HUES64 (cell line): ENCODE measurements at regions not wholly inside any gene's neighbourhood (a gene's known extent, or its start where the extent isn't known, plus 50 kb on each side); places are given as distances from the start of the nearest gene placed in this dataset.

Experiments used
- H3K27ac ChIP-seq: 2 replicates; pipeline ENCODE4 v1.7.0; 2013; ENCODE audit warnings: low read depth, low read length, inconsistent platforms
- H3K27me3 ChIP-seq: 2 replicates; pipeline ENCODE4 v1.6.1; 2013; ENCODE audit warnings: mild to moderate bottlenecking, low read length; ENCODE audit not compliant: insufficient read depth
- H3K36me3 ChIP-seq: 2 replicates; pipeline ENCODE4 v1.6.1; 2013; ENCODE audit warnings: mild to moderate bottlenecking, low read length; ENCODE audit not compliant: insufficient read depth
- H3K4me1 ChIP-seq: 2 replicates; pipeline ENCODE4 v1.6.1; 2013; ENCODE audit warnings: mild to moderate bottlenecking, low read length, moderate library complexity; ENCODE audit not compliant: insufficient read depth
- H3K4me3 ChIP-seq: 2 replicates; pipeline ENCODE4 v1.5.1; 2013; ENCODE audit warnings: mild to moderate bottlenecking, low read length, moderate library complexity
- H3K9ac ChIP-seq: 2 replicates; pipeline ENCODE4 v1.6.1; 2013; ENCODE audit warnings: mild to moderate bottlenecking, low read depth, low read length
- H3K9me3 ChIP-seq: 2 replicates; pipeline ENCODE4 v1.6.1; 2013; ENCODE audit warnings: low read depth, low read length; ENCODE audit not compliant: insufficient read depth
- WGBS: fragments of 150-250, 120-280 bp; methylation state at CpG from one replicate; pipeline ENCODE4 v1.1.7; 2013; ENCODE audit warnings: missing lambda C conversion rate; 5-methylcytosine and 5-hydroxymethylcytosine counted together

- 98% methylated on average over 4 of the region's 4 CpGs for WGBS
- Histone ChIP-seq H3K9me3 (peaks cover 23% of the 10 kb centered on the region; the same call in 1 of the 2 replicates), H3K9ac (no peak overlapping the region), H3K27me3 (no peaks in the 10 kb centered on the region), H3K27ac (no peak overlapping the region), H3K36me3 (no peaks in the 10 kb centered on the region), H3K4me3 (no peak overlapping the region), H3K4me1 (no peaks in the 10 kb centered on the region)
Measured at GRCh38 chr13:103935117-103935516, 868.9 kb upstream of the SLC10A2 start.

- Histone ChIP-seq H3K36me3 (no peaks in the 10 kb centered on the region), H3K4me1 (no peaks in the 10 kb centered on the region), H3K27me3 (no peaks in the 10 kb centered on the region), H3K4me3 (no peak overlapping the region), H3K9me3 (peaks cover 23% of the 10 kb centered on the region; the same call in 1 of the 2 replicates), H3K27ac (no peak overlapping the region), H3K9ac (no peak overlapping the region)
- WGBS, result 97% methylated on average over 11 of the region's 12 CpGs
Measured at GRCh38 chr13:103931885-103932284, 865.7 kb upstream of the SLC10A2 start.

- 91% methylated on average over 3 of the region's 3 CpGs for WGBS
- no peak overlapping the region for H3K27ac ChIP-seq
- H3K4me3 ChIP-seq, result no peak overlapping the region
- no peaks in the 10 kb centered on the region for H3K27me3 ChIP-seq
- peaks cover 19% of the 10 kb centered on the region; the same call in 1 of the 2 replicates for H3K9me3 ChIP-seq
- H3K9ac ChIP-seq, result no peak overlapping the region
- no peaks in the 10 kb centered on the region for H3K4me1 ChIP-seq
- no peaks in the 10 kb centered on the region for H3K36me3 ChIP-seq
Measured at GRCh38 chr13:103931331-103931845, 865.2 kb upstream of the SLC10A2 start.

GRCh38 chr13:103926118-103926517 lies 859.9 kb upstream of the SLC10A2 start:
- Histone ChIP-seq H3K9me3 (no peaks in the 10 kb centered on the region), H3K4me1 (0 out of 2 replicates have a peak, but pooled peaks cover 5% of the 10 kb centered on the region), H3K4me3 (no peak overlapping the region), H3K36me3 (no peaks in the 10 kb centered on the region), H3K9ac (no peak overlapping the region), H3K27ac (no peak overlapping the region), H3K27me3 (no peaks in the 10 kb centered on the region)
- 75% methylated on average over 3 of the region's 3 CpGs for WGBS

GRCh38 chr13:103908911-103909310 lies 842.7 kb upstream of the SLC10A2 start:
- Histone ChIP-seq H3K9ac (no peak overlapping the region), H3K27me3 (no peaks in the 10 kb centered on the region), H3K4me1 (no peaks in the 10 kb centered on the region), H3K27ac (no peak overlapping the region), H3K9me3 (no peaks in the 10 kb centered on the region), H3K4me3 (no peak overlapping the region), H3K36me3 (no peaks in the 10 kb centered on the region)
- 95% methylated on average over 1 of the region's 1 CpG for WGBS

GRCh38 chr13:103908274-103908673 lies 842.1 kb upstream of the SLC10A2 start:
- H3K4me1 ChIP-seq, result no peaks in the 10 kb centered on the region
- no peaks in the 10 kb centered on the region for H3K9me3 ChIP-seq
- no peaks in the 10 kb centered on the region for H3K27me3 ChIP-seq
- no peak overlapping the region for H3K9ac ChIP-seq
- no peaks in the 10 kb centered on the region for H3K36me3 ChIP-seq
- WGBS, result 88% methylated on average over 3 of the region's 5 CpGs
- H3K4me3 ChIP-seq, result no peak overlapping the region
- no peak overlapping the region for H3K27ac ChIP-seq

- Histone ChIP-seq H3K4me3 (no peak overlapping the region), H3K27me3 (no peaks in the 10 kb centered on the region), H3K36me3 (no peaks in the 10 kb centered on the region), H3K9me3 (no peaks in the 10 kb centered on the region), H3K9ac (no peak overlapping the region), H3K4me1 (no peaks in the 10 kb centered on the region), H3K27ac (no peak overlapping the region)
- 100% methylated on average over 3 of the region's 4 CpGs for WGBS
Measured at GRCh38 chr13:103903790-103904189, 837.6 kb upstream of the SLC10A2 start.

- Histone ChIP-seq H3K9me3 (no peaks in the 10 kb centered on the region), H3K4me1 (no peaks in the 10 kb centered on the region), H3K36me3 (no peaks in the 10 kb centered on the region), H3K27me3 (no peaks in the 10 kb centered on the region), H3K9ac (no peak overlapping the region), H3K4me3 (no peak overlapping the region), H3K27ac (no peak overlapping the region)
- WGBS, result 93% methylated on average over 2 of the region's 2 CpGs
Measured at GRCh38 chr13:103898481-103898880, 832.3 kb upstream of the SLC10A2 start.

GRCh38 chr13:103895835-103896531 lies 829.8 kb upstream of the SLC10A2 start:
- H3K4me1 ChIP-seq, result no peaks in the 10 kb centered on the region
- WGBS, result no CpG with 5 or more reads among the region's 1 CpG
- no peaks in the 10 kb centered on the region for H3K27me3 ChIP-seq
- H3K4me3 ChIP-seq, result no peak overlapping the region
- H3K9me3 ChIP-seq, result no peaks in the 10 kb centered on the region
- H3K27ac ChIP-seq, result no peak overlapping the region
- H3K9ac ChIP-seq, result no peak overlapping the region
- no peaks in the 10 kb centered on the region for H3K36me3 ChIP-seq

- no peak overlapping the region for H3K9ac ChIP-seq
- H3K4me3 ChIP-seq, result no peak overlapping the region
- no peak overlapping the region for H3K27ac ChIP-seq
- no peaks in the 10 kb centered on the region for H3K36me3 ChIP-seq
- no peaks in the 10 kb centered on the region for H3K4me1 ChIP-seq
- no peaks in the 10 kb centered on the region for H3K9me3 ChIP-seq
- H3K27me3 ChIP-seq, result no peaks in the 10 kb centered on the region
- WGBS, result 95% methylated on average over 5 of the region's 5 CpGs
Measured at GRCh38 chr13:103894626-103895025, 828.4 kb upstream of the SLC10A2 start.

GRCh38 chr13:103884101-103884723 lies 818.0 kb upstream of the SLC10A2 start:
- H3K27me3 ChIP-seq, result no peaks in the 10 kb centered on the region
- WGBS, result 91% methylated on average over 4 of the region's 7 CpGs

More at GRCh38 chr13:103884101-103884723, 818.0 kb upstream of the SLC10A2 start:
- Histone ChIP-seq H3K4me1 (peaks cover 2% of the 10 kb centered on the region; the same call in 1 of the 2 replicates), H3K36me3 (no peaks in the 10 kb centered on the region), H3K9me3 (no peaks in the 10 kb centered on the region), H3K27ac (no peak overlapping the region), H3K4me3 (no peak overlapping the region), H3K9ac (no peak overlapping the region)
